Stimulated activated naive CD4-positive, alpha-beta T cell treated with Interleukin-2 at 50 U/mL for 16 hours (primary cell): ENCODE measurements at regions not wholly inside any gene's neighbourhood (a gene's known extent, or its start where the extent isn't known, plus 50 kb on each side); places are given as distances from the start of the nearest gene placed in this dataset.
"Not testable (repeated sequence)": the region's sequence is repeated elsewhere in the genome, so short reads cannot be mapped to it uniquely, and the experiment has no call there.

Experiments
- DNase-seq: peaks from one replicate; lab custom pipeline; 2025; lab: John Stamatoyannopoulos, UW

- no peak for DNase-seq
Observed at GRCh38 chr2:2797797-2798196, 466.7 kb upstream of the MYT1L start.

GRCh38 chr2:2796207-2796606, 465.1 kb upstream of the MYT1L start:
- no peak for DNase-seq

DNA sequence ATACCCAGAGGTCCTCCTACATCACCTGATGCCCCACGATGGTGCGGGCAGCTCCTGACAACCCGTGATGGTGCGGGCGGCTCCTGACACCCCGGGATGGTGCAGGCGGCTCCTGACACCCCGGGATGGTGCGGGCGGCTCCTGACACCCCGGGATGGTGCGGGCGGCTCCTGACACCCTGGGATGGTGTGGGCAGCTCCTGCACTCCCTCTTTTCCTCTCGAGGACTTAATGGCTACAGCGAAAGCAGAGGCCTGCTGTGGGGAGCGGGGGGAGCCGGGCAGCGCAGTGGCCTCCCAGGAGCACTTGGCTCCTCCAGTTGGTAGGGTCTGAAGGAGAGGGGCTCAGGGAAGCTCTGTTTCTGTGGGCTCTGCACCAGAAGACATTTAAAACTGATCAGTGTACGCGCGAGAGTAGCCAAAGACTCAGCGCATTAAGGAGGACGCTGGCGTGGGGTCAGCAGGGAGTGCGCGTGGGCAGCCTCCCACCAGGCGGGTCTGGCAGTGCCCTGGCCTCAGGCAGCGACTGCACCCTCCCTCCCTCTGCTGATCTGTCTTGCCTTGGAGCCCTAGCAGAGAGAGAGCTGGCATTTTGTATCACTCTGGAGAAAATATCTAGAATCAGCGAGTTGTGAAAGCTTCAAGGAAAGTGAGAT, 464.5 kb upstream of the MYT1L start:
- no peak for DNase-seq

- no peak for DNase-seq
Observed at GRCh38 chr2:2793925-2794560, 463.0 kb upstream of the MYT1L start.

DNA sequence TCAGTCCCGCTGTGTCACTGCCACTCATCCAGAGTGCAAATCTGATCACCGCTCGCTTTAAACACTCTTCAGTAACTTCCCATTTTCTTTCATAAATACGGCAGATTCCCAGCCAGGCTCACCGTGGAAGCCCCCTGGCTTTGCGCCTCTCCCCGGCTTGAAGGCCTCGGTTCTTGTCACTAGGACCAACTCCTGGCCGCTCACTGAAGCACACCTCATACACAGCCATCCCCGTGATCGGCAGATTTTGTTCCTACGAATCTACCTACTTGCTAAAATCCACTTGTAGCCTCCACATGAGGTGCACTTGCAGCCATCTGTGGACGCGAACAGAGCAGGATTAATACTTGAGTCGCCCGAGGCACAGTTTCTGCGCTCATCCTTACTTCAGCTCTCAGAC, 462.4 kb upstream of the MYT1L start:
- no peak for DNase-seq

DNA sequence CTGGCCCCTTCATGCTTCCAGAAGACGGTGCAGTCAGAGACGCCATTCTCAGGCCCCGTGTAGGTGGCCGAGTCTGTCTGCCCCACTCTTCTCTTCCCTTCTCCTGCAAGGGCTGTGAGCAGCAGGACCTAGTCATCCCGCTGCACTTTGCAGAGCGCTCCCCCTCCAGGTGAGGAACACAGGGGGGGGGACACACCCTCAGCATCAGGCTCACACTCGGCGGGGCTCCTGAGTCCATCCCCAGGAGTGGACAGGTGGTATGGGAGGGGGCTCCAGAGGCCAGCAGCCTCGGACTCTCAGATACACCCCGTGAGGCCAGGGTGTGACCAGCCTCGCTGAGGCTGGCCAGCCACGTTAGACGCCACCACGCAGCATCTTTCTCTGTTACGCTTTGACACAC, 460.5 kb upstream of the MYT1L start:
- no peak for DNase-seq

DNA sequence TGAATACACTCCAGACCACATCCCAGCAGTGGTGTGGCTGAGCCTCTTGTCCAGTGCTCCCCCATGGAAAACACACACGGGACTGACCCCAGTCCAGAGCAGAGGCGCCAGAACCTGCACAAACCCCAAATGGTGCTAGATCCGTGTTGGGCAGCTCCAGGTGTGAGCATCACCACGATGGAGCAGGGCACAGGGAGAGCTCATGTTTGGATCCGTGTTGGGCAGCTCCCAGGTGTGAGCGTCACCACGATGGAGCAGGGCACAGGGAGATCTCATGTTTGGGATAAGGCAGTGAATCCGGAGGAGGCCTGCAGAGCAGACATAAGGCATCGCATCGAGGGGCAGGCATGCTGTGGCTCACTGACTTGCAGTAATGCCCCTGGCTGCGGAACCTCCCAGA, 460.0 kb upstream of the MYT1L start:
- DNase-seq: no peak

DNA sequence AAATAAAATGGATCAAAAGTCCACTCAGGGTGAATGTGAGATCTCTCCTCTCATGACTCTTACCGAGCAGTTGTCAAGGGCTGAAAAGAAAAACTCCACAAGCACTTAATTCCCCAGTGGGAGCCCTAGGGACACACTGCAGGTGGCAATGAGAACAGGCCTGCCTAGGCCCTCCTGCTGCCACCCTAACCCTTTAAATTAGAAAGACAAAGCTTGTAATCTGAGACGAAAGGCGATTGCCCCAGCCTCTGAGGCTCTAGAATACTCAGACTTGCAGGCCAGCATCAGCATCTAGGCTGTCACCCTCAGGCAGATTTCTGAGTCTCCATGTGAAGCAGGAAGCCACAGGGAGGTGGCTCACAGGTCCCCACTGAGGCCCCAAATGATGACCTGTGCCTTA, 457.0 kb upstream of the MYT1L start:
- DNase-seq: no peak

GRCh38 chr2:2787301-2787907, 456.3 kb upstream of the MYT1L start:
- no peak for DNase-seq

DNA sequence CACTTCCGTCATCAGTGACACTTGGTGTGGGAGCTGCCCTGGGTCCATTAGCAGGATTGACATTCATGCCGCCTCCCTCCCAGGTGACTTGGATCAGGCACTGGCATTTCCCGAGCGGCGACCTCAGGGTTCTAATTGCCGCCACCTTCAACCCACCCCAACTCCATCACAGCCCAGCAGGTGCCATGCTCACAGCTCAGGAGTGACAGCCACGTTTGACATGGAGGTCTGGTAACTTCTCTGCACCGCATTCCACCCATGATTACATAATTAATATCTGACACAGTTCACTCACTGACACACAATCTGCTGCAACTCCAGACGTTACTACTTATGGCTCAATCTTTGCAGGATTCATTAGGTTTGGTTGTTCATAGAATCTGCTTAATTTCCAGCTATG, 450.9 kb upstream of the MYT1L start:
- DNase-seq: no peak

DNA sequence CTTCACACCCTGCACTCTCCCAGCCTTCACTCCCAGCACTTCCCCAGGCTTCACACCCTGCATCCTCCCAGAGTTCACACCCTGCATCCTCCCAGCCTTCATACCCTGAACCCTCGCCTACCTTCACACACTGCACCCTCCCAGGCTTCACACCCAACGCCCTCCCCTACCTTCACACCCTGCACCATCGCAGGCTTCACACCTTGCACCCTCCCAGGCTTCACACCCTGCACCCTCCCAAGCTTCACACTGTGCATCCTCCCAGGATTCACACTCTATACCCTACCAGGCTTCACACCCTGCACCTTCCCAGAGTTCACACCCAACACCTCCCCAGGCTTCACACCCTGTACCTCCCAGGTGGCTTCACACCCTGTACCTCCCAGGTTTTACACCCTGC, 448.7 kb upstream of the MYT1L start:
- no peak for DNase-seq

DNA sequence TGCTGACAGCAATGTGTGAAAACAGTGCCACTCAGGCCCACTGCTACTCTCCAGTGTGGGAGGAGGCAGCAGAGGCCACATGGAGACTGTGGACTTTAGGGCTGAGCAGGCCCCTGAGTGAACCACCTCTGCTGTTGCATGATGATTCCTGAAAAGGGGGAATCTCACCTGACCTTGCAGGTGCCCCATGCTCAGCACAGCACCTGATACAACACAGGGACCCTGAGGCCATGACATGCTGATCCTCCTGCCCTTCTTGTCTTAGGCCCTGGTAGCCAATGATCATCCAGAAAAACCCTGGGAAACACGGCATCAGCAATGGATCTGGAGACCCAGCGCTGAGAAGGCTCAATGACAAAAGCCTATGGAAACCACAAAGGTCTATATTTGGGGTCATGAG, 446.8 kb upstream of the MYT1L start:
- no peak for DNase-seq

- no peak for DNase-seq
Observed at GRCh38 chr2:2777213-2777612, 446.1 kb upstream of the MYT1L start.

GRCh38 chr2:2775018-2775417, 443.9 kb upstream of the MYT1L start:
- DNase-seq: no peak

- no peak for DNase-seq
Observed at GRCh38 chr2:2773692-2774091, 442.6 kb upstream of the MYT1L start.

DNA sequence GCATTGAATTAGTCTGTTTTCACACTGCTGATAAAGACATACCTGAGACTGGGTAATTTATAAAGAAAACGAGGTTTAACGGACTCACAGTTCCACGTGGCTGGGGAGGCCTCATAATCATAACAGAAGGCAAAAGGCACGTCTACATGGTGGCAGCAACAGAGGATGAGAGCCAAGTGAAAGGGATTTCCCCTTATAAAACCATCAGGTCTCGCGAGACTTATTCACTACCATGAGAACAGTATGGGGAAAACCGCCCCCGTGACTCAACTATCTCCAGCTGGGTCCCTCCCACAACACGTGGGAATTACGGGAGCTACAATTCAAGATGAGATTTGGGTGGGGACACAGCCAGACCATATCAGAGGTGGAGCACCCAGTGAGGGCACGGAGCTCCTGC, 442.0 kb upstream of the MYT1L start:
- not testable (repeated sequence) for DNase-seq

DNA sequence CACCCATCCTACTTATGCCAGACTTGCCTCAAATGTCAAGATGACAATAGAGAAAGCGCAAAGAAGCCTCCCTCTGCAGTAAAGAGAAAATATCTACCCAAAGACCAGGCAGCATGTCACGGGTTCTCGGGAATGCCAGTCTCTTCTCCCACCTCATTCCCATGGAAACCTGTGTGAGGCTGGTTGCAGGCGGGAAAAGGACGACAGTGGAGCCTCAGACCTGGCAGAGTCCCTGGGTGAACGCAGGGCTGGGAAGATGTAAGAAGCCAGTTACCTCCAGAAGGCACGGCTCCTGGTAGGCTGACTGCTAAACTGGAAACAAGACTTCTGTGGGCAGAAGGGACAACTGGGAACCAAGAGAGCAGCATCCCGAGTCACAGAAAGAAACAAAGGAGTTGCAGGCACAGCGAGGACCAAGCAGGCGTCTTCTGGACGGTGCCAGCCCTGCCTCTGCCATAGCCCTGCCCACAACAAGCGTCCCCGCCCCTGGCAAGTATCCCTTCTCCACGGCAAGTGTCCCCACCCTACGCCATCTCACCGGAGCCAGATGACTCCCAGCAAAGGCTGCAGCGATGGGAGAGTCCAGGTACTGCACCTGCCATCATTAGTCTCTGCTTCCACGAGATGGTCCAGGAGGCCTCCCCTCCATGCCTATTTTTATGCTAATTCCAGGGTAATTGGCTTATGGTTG, 440.8 kb upstream of the MYT1L start:
- no peak for DNase-seq

DNA sequence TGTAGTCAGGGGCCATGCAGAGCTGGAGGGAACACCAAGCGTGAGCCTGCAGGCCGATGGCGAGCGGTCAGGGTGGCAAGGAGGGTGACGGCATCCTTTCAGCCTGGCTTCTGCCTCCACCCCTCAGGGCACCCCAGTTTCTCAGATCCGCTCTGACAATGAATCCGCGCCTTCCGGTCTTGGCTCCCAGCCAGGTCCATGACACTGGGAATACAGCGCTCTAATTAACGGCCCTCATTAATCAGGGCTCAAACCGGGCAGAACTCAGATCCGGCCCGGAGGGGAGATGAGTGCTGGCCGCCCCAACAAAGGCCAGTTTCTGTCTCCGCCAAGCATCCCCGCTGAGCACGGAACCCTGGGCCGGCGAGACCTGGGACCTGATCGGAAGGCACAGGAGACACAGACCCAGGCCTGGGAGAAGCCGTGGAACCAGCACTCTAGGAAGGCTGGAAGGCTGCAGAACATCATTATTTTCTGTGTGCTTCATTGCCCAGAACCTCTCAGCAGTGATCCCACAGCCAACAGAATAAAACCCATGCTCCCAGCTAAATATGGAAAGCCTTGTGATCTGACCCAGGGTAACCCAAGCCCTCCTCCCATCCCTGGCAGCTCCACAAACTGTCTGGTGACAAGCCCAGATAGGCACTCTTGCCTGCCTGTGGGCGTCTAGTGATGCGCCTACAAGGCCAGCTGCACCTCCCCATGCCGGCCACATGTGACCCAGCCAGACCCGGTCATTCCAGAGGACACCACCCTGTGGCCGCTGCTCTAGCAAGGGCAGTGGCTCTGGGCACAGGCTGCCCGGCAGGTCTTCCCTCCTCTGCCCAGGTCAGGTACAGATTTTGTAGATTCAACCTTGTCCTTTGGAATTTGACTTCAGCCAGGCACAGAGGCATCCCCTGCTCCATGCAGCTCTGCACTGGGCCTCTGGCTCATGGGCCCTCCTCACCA, 438.7 kb upstream of the MYT1L start:
- no peak for DNase-seq

DNA sequence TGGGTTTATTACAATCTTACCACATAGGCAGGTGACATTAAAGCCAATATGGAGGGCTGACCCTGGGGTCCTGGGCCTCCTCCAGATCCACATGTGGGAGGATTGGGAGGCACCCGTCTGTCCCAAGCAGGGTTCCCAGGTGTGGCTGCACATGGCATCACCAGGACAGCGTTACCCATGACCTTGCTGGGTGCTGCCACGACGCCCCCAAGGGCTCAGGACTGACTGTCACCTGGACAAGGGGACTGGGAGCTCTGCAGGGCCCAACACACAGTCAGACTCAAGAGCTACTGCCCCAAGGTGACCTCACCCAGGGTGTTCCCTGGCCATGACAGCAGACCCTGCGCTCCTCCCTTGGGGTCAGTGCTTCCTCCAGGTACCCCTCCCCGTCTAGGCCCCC, 437.4 kb upstream of the MYT1L start:
- no peak for DNase-seq

GRCh38 chr2:2767837-2768236, 436.8 kb upstream of the MYT1L start:
- DNase-seq: no peak

- DNase-seq: no peak
Observed at GRCh38 chr2:2765839-2766495, 434.9 kb upstream of the MYT1L start.
